Cardiac fibroblast (primary cell): ENCODE measurements at regions not wholly inside any gene's neighbourhood (a gene's known extent, or its start where the extent isn't known, plus 50 kb on each side); places are given as distances from the start of the nearest gene placed in this dataset.
"Not testable (repeated sequence)": the region's sequence is repeated elsewhere in the genome, so short reads cannot be mapped to it uniquely, and the experiment has no call there.

ENCODE experiments used
- DNase-seq, 2 donors: peaks; one replicate each; pipeline versions ENCODE4 v3.0.0 to v3.0.0-alpha.2; 2010; ENCODE audit warnings: low read depth in 2 of 2
- H3K4me3 ChIP-seq, 2 donors: replicated peaks in 1 of 2; 1 replicate in 1 of 2; 2 replicates in 1 of 2; pipeline ENCODE4 v1.5.1; 2011; ENCODE audit warnings: low read depth in 2 of 2, low read length in 2 of 2, mild to moderate bottlenecking in 2 of 2, moderate library complexity in 1 of 2
- TF ChIP-seq, protein P1 (sequence below): IDR thresholded peaks from one replicate; pipeline ENCODE4 v1.5.1; 2011; ENCODE audit warnings: low read depth, mild to moderate bottlenecking, low read length, inconsistent platforms

DNA sequence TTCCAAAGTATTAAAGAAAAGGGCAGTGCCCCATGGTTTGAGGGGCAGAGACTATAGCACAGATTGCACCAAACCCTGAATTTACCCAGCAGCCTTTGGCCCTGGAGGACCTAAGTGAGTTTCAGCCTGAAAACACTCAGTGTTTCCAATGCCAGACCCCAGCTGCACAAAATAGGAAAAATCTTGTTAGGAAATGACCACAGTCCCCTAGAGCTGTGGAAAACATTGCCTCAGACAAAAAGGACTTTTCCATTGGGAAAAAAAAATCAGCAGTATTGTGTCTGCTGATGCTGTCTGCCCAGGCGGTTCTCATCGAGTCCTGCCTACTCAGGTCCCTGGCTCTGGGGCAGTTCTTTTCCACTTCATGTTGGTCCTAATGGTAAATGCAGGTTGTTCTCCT, 121.7 kb upstream of the DLG1 start:
- TF ChIP-seq, protein P1, sequence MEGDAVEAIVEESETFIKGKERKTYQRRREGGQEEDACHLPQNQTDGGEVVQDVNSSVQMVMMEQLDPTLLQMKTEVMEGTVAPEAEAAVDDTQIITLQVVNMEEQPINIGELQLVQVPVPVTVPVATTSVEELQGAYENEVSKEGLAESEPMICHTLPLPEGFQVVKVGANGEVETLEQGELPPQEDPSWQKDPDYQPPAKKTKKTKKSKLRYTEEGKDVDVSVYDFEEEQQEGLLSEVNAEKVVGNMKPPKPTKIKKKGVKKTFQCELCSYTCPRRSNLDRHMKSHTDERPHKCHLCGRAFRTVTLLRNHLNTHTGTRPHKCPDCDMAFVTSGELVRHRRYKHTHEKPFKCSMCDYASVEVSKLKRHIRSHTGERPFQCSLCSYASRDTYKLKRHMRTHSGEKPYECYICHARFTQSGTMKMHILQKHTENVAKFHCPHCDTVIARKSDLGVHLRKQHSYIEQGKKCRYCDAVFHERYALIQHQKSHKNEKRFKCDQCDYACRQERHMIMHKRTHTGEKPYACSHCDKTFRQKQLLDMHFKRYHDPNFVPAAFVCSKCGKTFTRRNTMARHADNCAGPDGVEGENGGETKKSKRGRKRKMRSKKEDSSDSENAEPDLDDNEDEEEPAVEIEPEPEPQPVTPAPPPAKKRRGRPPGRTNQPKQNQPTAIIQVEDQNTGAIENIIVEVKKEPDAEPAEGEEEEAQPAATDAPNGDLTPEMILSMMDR = no peak
- peak in 1 of 2 donors; percentile 28 for DNase-seq
- no peak overlapping the region for H3K4me3 ChIP-seq

DNA sequence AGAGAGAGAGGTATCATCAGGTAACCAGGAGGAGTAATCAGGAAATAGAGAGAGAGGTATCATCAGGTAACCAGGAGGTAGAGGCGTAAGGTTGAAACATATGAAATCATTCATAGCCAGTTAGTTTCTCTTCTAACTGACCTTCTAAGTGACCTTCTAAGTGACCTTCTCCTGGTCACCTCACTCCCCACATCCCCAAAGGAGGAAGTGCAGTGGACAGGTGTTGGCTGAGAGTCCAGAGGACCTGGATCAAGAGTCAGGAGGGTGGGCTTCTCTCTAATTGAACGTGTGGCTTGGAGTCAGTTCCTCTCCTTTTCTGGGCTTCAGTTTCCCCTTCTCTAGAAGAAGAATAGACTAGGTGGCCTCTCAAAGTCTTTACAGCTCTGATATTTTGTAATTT, 121.3 kb upstream of the DLG1 start:
- TF ChIP-seq, protein P1 = no peak
- H3K4me3 ChIP-seq = no peak overlapping the region
- DNase-seq = no peak

GRCh38 chr3:197417911-197418618, 119.7 kb upstream of the DLG1 start:
- no peak for DNase-seq
- H3K4me3 ChIP-seq = no peak overlapping the region
- TF ChIP-seq, protein P1 = no peak

DNA sequence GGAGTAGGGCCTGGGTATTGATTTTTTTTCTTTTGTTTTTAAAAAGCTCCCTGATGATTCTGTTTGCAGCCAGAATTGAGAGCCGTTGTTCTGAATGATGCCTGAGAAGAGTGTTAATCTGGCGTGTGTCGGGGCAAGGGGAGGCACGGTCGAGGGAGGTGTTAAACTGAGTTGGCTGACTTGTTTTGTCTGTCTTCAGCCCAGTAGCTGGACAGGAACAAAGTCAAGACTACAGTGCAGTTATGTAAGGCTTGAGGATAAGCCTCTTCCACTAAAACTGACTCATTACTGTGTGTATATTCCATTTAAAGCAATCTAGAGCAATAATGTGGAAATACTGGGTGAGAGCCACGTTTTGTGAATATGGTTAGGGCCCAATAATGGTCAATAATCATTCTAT, 119.0 kb upstream of the DLG1 start:
- DNase-seq = peak; percentile 55 to 69
- H3K4me3 ChIP-seq = no peak overlapping the region
- TF ChIP-seq, protein P1 = no peak

DNA sequence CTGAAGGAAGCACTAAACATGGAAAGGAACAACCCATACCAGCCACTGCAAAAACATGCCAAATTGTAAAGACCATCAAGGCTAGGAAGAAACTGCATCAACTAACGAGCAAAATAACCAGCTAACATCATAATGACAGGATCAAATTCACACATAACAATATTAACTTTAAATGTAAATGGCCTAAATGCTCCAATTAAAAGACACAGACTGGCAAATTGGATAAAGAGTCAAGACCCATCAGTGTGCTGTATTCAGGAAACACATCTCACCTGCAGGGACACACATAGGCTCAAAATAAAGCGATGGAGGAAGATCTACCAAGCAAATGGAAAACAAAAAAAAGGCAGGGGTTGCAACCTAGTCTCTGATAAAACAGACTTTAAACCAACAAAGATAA, 113.5 kb upstream of the DLG1 start:
- not testable (repeated sequence) for DNase-seq, H3K4me3 ChIP-seq

GRCh38 chr3:197410170-197410569, 111.8 kb upstream of the DLG1 start:
- not testable (repeated sequence) for H3K4me3 ChIP-seq, DNase-seq

GRCh38 chr3:197408177-197408957, 110.0 kb upstream of the DLG1 start:
- DNase-seq = peak in 1 of 2 donors; percentile 27
- TF ChIP-seq, protein P1 = no peak
- no peak overlapping the region for H3K4me3 ChIP-seq
